ENCODE measurements at regions not wholly inside any gene's neighbourhood (a gene's known extent, or its start where the extent isn't known, plus 50 kb on each side); places are given as distances from the start of the nearest gene placed in this dataset.

- no peaks in the 10 kb centered on the region for H3K79me2 ChIP-seq (ENCODE audit: low read depth)
- no TSS peak for BruUV-seq (replicated peaks)
- no peaks in the 10 kb centered on the region for H4K20me1 ChIP-seq (ENCODE audit: insufficient read depth)
- CTCF ChIA-PET, result no interaction called here
- H3K9me3 ChIP-seq (ENCODE audit: insufficient read depth, low read depth), result no peaks in the 10 kb centered on the region
- H3K9me2 ChIP-seq (ENCODE audit: insufficient read depth), result no peaks in the 10 kb centered on the region
- no peak overlapping the region for H3K4me2 ChIP-seq
- H3F3A ChIP-seq (ENCODE audit: insufficient read depth, low read depth), result no peaks in the 10 kb centered on the region
- POLR2A ChIA-PET (ENCODE audit: unreplicated experiment), result no interaction called here
- intact Hi-C loops (cut with micrococcal nuclease; ENCODE audit: unreplicated experiment), result no loop called here
- no peaks in the 10 kb centered on the region for H3K36me3 ChIP-seq (ENCODE audit: low read depth)
- TF ChIP-seq CTCF (conservative IDR thresholded peaks at IDR 0.05), result no peak
- no peak for TF ChIP-seq EZH2 (IDR thresholded peaks at IDR 0.05; ENCODE audit: low read depth)
- no peak overlapping the region for H3K4me3 ChIP-seq
- no peak overlapping the region for H2AFZ ChIP-seq
- H3K4me1 ChIP-seq (replicated peaks; ENCODE audit: insufficient read depth), result no peaks in the 10 kb centered on the region
- no peak overlapping the region for H3K27ac ChIP-seq
- no peak for DNase-seq
- no peaks in the 10 kb centered on the region for H3K27me3 ChIP-seq (ENCODE audit: insufficient read depth, low read depth)
These were observed 1280.6 kb upstream of the ACO1 start for GRCh38 chr9:31103836-31104235.

- intact Hi-C loops (cut with micrococcal nuclease; ENCODE audit: unreplicated experiment), result no loop called here
- no peak for DNase-seq
- Histone ChIP-seq H3K79me2 (ENCODE audit: low read depth) (no peaks in the 10 kb centered on the region), H3K4me3 (no peak overlapping the region), H3F3A (ENCODE audit: insufficient read depth, low read depth) (no peaks in the 10 kb centered on the region), H4K20me1 (ENCODE audit: insufficient read depth) (no peaks in the 10 kb centered on the region), H3K27ac (no peak overlapping the region), H3K36me3 (ENCODE audit: low read depth) (no peaks in the 10 kb centered on the region), H3K4me2 (no peak overlapping the region), H3K9me3 (ENCODE audit: insufficient read depth, low read depth) (no peaks in the 10 kb centered on the region), H3K4me1 (replicated peaks; ENCODE audit: insufficient read depth) (no peaks in the 10 kb centered on the region), H3K27me3 (ENCODE audit: insufficient read depth, low read depth) (no peaks in the 10 kb centered on the region), H3K9me2 (ENCODE audit: insufficient read depth) (no peaks in the 10 kb centered on the region), H2AFZ (no peak overlapping the region)
- BruUV-seq (replicated peaks), result no TSS peak
- TF ChIP-seq EZH2 (IDR thresholded peaks at IDR 0.05; ENCODE audit: low read depth) (no peak), CTCF (conservative IDR thresholded peaks at IDR 0.05) (no peak)
- ChIA-PET CTCF (no interaction called here), POLR2A (ENCODE audit: unreplicated experiment) (no interaction called here)
These were observed 1280.2 kb upstream of the ACO1 start for GRCh38 chr9:31104249-31104648.

GRCh38 chr9:31112491-31112890, 1272.0 kb upstream of the ACO1 start:
- Histone ChIP-seq H3K4me2 (no peak overlapping the region), H3K79me2 (ENCODE audit: low read depth) (no peaks in the 10 kb centered on the region), H3K4me1 (replicated peaks; ENCODE audit: insufficient read depth) (no peaks in the 10 kb centered on the region), H3F3A (ENCODE audit: insufficient read depth, low read depth) (no peaks in the 10 kb centered on the region), H4K20me1 (ENCODE audit: insufficient read depth) (no peaks in the 10 kb centered on the region), H3K27me3 (ENCODE audit: insufficient read depth, low read depth) (no peaks in the 10 kb centered on the region), H3K36me3 (ENCODE audit: low read depth) (no peaks in the 10 kb centered on the region), H3K4me3 (no peak overlapping the region), H2AFZ (no peak overlapping the region), H3K27ac (no peak overlapping the region), H3K9me3 (ENCODE audit: insufficient read depth, low read depth) (no peaks in the 10 kb centered on the region), H3K9me2 (ENCODE audit: insufficient read depth) (no peaks in the 10 kb centered on the region)
- ChIA-PET CTCF (no interaction called here), POLR2A (ENCODE audit: unreplicated experiment) (no interaction called here)
- intact Hi-C loops (cut with micrococcal nuclease; ENCODE audit: unreplicated experiment), result no loop called here
- no peak for DNase-seq
- BruUV-seq (replicated peaks), result no TSS peak
- TF ChIP-seq CTCF (conservative IDR thresholded peaks at IDR 0.05) (no peak), EZH2 (IDR thresholded peaks at IDR 0.05; ENCODE audit: low read depth) (no peak)

Data from PC-9 (cell line).